HG02852 (cell line): ENCODE measurements at regions not wholly inside any gene's neighbourhood (a gene's known extent, or its start where the extent isn't known, plus 50 kb on each side); places are given as distances from the start of the nearest gene placed in this dataset.

Source experiments
- ATAC-seq: cut with Tn5 transposase; IDR thresholded peaks from one replicate; pipeline ENCODE4 v1.9.1; 2021; ENCODE audit warnings: mild to moderate bottlenecking, moderate library complexity; ENCODE audit not compliant: unreplicated experiment

DNA sequence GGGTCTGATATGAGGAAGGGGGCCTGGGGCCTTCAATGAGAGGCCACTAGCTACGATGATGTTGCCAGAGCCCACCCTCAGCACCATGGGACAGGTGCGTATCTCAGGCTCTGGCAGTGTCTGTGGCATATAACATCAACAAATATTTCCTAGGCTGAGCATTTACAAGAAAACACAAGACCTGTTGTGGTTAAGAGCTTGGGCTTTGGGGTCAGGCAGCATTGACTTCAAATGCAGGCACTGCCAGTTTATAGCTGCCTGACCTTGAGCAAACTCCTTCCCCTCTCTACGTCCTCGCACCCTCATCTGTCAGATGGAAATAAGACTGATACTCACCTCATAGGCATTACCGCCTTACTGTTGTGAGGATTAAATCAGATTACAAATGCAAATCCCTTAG lies 156.0 kb downstream of the KATNAL1 start:
- ATAC-seq = no peak

DNA sequence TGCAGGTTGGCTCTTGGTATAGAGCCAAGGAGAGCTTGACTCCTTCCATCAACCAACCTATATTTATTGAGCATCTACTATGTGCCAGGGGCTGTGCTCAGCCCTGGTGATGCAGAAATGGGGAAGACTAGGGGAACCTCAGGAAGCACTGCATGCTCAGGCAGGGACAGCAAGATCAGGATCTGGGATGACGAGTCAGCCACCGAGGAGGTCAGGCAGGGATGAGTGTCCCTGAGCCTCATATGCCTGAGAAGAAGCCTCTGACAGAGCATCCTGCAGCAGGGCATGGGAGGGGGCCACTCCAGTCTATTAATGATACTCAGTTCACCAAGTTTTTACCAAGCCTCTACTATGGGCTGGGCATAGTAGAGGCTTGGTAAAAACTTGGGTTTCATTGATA lies 158.1 kb downstream of the KATNAL1 start:
- no peak for ATAC-seq

DNA sequence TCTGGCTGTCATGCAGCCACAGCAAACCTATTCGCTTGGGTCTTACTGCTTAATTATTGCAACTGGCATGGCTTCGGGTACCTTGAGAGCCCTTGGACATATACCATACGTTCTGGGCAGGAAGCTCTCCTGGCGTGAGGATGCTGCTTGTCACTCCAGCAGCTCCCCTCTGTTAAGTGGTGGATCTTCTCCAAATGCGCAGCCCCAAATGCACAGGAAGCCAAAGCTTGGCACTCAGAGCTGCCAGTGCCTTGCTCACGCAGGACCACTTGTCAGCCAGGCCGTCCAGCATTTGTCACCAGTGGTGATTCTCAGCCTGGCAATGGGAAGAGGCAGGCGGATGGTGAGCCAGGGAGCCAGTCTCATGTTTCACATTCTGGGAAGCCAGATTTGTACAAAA lies 158.6 kb downstream of the KATNAL1 start:
- no peak for ATAC-seq

DNA sequence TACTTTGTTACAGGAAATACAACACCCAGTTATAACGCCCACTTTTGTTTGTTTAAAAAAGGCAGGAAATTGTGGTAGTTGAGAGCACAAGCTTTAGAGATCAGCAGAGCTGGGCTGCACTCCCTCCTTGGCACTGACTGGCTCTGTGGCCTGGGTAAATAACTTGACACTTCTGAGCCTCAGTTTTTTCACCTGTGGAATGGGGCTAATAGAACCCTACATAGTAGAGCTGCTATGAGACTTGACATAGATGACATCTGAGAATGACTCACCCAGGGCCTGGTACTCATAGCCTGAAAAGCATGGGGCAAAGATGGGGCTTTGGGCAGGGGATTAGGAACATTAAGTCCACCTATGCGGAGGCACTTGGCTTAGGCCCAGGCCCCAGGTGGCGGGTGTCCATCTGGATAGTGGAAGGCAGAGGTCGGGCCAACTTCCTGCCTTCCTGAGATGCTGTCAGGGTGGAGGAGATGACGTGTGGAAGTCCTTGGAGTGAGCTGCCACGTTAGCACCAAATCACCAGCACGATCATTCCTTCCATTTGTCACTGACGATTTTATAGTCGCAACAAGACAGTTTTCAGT lies 159.1 kb downstream of the KATNAL1 start:
- no peak for ATAC-seq

DNA sequence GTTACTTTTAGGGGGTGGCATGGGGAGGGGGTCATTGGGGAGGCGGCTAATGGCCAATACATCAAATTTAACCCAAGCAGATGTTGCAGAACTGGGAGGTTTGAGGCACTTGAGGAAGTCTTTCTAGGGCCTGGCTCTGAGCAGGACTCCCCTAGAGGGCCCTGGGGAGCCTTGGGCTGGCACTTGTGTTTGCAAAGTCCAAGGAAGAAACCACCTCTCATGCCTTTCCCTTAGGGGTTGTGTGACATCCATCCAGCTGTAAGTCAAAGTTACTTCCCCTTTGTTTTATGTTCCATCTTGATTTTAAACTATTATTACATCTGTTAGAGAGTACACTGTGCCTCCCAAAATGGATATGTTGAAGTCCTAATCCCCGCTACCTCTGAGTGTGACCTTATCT lies 159.9 kb downstream of the KATNAL1 start:
- ATAC-seq = no peak

DNA sequence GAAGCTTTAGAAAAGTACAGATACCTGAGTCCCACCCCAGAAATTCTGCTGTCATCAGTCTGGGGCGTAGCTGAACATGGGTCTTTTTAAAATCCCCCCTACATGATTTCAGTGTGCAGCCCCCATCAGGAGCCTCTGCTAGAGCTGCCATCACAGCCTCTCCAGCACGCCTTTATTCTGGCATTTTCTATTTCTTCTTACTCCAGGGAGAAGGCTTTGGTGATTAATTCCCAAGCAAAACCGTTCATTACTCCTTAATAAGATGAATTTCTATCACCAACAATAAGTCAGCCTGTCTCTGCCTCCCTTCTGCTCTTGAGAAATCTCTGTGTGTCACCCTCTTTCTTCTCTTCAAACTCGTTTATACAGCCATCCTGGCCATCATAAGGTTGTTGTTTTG lies 160.3 kb downstream of the KATNAL1 start:
- ATAC-seq = no peak

DNA sequence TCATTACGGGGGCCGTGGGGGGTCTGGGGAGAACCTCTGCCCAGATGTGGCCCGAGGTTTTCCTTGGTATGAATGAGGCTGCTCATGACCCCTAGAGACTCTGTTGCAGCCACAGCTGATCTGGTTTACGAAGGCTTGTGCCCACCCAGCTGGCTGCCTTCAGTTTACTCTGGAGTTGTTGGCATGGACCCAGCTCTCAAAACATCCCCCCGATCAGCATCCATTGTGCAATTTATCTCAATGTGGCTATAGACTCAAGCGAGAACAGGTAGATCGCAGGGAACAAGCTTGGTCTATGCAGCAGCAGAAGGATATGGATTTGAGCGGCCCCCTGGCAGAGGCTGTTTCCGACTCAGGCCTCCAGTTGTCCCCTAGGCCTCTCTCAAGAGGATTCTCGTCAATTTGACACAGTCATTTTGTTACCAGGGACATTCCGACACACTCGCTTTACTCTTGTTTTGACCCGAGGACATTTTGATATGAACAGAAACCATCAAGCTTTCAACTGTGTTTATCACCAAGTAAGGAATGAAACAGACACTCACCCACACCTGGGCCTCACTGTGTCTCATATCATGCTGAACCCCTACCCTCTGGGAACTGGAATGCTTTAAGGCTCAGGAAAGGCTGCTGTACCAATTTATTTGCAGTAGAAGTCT lies 161.5 kb downstream of the KATNAL1 start:
- ATAC-seq = peak; percentile 75

DNA sequence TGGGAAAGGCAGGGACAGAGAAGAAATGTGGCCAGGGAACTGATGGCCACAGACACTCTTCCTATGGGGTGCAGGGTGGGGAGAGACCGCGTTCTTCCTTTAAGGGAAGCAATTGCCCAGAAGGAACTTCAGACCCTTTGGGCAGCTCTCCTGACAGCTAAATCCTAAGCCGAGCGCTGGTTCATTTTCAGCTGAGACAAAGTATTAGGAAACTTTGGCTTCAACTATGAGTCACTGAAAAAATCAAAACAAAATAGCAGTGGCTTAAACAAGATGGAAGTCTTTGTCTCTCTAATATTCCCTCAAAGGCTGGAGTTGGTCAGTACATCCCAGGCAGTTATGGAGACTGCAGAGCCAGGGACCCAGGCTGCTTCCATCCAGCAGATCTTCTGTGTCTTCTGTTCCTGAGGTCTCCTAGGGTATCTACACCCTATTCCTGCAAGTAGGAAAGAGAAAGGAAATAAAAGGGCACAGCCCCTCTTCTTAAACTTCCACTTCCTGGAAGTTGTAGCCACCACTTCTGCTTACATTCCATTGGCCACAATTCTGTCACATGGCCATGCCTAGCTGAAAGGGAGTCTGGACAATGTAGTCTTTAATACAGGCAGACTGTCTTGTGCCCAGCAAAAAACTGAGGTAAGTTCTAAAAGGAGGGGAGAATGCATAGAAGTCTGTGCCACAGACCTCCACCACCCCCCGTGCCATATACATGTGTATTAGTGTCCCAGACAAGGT lies 163.5 kb downstream of the KATNAL1 start:
- no peak for ATAC-seq

DNA sequence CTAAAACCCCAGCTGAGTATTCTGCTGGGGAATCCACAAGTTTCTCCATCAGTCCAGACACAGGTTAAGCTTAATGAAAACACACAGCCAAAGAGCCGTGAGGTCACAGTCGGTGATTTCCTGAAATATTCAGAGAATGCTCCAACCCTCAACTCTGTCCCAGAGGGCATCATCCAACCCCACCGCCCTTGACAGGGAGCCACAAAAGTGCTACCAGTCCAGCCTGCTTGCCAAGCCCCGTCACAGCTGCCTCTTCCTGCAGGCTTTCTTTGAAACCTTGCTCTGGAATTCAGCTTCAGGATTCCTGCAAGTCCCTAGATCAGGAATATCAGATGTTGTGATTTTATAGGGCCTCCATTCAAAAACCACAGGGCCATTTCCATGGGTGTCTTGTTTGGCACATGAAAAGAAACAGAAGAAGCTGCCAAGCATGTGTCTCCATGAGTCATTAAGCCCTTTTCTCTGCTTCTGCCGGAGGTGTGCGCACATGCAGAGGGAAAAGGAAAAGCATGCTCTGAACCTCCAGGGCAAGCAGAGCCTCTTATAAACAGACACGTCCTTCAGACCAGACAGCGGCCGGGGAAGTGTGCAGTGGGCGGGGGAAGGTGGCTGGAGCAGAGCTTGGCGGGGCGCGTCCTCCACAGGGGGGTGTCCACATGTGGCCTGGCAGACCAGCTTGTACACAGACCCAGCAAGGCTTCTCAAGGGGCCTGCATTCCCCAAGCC lies 164.7 kb downstream of the KATNAL1 start:
- no peak for ATAC-seq

DNA sequence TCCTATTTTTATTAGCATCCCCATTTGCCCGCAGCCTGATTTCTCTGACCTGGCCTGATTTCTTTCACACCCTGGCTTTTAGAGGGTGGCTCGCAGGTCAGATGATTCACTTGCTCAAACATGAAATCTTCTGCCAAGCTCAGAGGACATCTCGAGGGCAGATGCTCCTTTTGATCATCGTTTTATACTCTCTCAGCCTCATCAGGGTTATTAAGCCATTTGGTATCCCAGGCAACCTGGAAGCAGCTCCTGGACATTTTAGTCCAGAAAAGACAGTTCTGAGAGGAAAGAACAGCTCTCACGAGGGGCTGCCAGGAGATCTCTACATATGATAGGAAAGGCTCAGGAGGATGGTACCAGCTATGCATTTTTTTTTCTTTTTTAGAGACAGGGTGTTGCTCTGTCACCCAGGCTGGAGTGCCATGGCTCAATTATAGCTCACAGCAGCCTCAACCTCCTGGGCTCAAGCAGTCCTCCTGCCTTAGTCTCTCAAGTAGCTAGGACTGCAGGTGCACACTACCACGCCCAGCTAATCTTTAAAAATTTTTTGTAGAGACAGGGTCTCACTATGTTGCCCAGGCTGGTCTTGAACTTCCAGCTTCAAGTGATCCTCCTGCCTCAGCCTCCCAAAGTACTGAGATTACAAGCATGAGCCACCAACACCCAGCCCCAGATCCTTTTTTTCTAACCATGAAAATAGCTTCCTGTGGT lies 165.4 kb downstream of the KATNAL1 start:
- no peak for ATAC-seq

DNA sequence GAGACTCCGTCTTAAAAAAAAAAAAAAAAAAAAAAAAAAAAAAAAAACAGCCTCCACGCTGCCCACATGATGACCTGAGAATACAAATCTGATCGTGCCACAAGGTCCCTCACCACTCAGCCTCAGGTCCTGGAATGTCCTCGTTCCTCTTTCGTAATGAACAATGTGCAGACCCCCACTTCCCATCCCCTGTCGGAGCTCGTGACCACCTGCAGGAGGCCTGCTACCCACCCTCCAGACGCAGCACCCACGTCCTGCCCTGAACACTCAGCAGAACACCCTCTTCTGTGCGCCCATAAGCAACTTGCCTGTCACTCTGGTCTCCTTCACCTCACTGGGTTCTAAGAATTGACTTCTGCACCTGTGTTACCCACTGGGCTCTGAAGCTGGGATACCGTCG lies 166.4 kb downstream of the KATNAL1 start:
- ATAC-seq = no peak

DNA sequence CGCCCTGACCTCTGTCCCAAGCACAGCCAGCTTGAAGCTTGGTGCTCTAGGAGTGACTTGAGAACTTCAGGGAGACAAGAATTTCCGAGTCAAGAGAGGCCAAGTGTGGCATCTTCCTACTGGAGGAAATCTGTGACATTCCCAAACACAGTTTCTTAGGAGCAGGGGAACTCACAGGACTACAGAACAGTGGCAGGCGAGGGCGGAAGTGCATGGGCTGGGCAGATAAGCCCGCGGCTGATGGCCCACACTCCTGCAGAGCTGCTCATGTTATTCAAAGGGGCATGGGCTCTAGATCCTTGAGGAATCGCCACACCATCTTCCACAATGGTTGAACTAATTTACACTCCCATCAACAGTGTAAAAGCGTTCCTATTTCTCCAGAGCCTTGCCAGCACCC lies 168.8 kb downstream of the KATNAL1 start:
- no peak for ATAC-seq

DNA sequence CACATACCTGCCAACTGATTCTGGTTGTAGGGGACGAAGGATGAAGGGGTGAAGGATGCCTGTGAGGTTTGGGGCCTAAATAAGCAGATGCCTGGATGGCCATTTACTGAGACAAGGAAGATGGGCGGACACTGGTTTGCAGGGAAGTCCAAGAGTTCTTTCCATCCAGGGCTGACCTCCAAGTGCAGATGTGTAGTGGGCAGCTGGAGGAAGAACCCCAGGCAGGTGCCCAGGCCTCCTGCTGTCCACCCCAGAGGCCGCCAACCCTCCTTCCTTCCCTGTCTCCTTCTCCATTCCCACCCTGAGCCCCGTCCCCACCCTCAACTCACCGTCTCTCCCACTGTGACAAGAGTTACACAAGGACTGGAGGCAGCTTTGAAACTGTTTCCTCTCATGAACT lies 171.5 kb downstream of the KATNAL1 start:
- no peak for ATAC-seq

DNA sequence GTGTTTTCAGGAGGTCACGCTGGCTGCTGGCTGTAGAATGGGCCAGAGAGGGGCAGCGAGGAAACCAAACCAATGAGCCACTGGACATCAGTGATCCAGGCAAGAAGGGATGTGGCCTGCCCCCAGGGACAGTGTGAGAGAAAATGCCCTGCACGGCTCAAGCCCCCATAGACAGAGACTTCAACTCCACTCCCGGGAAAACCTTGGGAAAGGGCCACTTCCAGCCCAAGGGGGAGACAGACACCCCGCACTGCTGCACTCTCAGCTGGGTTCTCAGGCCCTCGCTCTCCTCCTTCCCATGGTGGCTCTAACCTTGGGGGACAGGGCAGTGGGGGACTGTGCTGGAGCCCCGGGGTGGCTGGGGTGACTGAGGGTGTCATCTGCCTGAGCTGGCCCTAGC lies 172.0 kb downstream of the KATNAL1 start:
- no peak for ATAC-seq

DNA sequence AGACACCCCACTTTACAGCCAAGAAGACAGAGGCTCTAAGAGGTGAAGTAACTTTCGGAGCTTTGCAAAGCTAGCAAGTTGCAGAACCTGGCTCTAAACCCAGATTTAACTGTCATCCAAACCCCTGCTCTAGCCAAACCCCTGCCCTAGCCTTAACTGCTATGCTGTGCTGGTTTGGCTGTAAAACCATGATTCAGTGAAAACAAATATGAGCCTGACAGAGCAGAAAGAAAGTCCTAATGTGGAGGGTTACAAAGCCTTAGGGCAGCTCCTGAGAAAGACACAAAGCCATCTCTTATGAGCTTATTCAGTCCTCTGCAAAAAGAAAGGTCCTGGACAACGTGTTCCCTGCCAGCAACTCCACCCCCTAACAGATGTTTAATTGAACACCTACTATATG lies 172.8 kb downstream of the KATNAL1 start:
- no peak for ATAC-seq

DNA sequence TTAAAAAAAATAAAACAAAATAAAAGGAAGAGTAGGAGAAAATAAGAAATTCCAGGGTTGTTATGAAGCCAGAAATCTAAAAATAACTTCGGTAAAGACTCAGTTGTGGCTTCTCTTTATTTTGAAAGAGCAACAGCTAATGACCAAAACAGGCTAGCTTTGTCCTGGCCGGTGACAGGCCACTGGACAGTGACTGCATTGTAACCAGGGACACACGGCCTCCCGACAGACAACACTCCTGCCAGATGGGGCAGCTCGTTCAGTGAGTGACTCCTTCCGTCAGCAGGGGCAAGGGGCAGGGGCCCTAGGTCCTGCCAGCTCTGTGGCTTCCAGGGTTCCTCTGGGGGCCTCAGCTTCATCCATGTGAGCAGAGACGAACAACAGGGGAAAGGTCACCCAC lies 173.4 kb downstream of the KATNAL1 start:
- no peak for ATAC-seq

DNA sequence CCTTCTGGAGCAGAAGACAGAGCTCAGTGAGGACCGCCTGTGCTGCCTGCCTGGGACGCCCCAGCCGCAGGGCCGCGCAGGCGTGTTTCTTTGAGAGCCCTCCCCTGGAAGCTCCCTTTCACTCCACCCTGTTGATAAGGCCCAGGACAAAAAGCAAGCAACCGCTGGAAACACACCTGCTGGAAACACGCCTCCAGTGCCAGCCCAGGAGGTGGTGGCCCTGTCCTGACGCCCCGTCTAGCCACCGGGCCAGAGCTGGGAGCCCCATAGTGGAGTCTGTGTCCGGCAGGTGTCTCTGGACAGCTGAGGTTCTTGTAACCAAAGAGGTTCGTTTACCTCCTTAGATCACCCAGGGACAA lies 173.8 kb downstream of the KATNAL1 start:
- ATAC-seq = no peak

DNA sequence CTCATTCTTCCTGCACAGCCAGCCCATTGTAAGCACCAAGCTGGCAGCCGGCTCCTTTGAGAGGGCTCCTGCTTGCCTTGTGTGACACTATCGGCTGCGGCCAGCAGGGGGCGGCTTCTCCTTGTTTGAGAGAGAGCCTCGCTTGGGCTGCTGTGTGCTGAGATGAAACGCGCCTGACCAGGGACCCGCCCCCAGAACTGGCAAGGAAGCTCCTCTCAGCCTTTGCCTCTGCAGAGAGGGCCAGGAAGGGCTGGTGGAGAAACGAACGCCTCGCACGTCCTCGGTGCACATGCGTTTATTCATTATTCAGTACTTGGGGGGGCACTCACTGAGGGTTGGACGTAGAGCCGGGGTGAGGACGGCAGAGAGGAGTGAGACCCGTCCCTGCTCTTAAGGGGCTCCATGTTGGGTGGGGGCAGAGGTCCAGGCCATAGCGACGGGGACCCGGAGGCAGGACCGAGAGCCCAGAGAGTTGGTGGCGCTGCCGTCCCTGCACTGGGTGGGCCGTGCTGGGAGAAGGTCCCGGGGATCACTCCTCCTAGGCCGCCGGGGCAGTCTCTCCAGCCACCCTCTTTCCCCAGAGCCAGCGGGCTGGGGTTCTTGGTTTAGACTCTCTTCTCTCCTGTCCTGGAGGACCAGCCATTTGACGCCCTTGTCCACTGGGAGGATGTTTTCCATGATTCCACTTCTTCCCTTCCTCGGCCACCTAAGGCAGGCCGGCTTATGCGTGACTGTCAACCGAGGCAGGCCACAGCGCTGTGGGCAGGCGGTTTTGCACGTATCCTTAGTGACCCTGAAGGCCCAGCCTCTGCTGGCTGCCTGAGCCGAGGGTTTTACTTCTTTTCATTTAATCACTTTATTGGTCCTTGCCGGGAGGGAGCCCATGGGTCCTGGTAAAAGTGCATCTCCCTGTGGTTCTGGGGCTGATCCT lies 174.5 kb downstream of the KATNAL1 start:
- peak; percentile 94 for ATAC-seq

DNA sequence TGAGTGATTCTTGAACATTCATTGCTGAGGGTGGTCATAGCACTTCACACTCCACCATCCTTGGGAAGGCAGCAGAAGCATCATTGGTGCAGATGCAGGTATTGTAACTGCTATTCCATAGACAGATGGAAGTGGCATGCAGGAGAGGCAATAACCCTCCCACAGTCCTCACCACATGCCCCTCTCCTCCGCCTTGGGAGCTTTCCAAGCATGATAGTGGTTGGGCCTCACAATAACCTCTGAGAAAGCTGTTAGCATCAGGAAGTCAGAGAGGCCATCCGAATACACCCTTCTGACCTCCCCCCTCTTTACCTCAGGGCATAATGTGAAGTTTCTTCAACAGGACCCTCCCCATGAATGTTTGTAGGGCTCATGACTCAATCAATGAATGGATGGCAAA lies 177.9 kb downstream of the KATNAL1 start:
- no peak for ATAC-seq

DNA sequence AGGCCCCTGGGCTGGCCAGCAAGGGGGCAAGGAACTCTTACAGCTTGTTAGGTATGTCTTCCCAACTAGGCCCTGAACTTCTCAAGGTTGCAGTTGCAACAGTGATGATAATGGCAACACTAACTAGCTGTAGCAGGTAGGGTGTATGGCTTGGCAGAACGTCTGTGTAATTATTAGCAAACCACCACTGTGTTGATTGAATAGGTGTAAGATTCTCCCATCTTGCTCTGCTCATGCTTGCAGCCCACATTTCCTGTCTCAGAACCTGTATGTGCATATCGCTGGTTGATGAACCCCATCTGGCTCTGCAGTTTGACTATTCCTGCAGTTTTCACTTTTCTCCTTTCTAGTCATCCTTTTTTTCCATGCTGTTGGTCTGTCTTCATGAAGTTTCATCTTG lies 178.8 kb downstream of the KATNAL1 start:
- no peak for ATAC-seq
